GM18520 (cell line): ENCODE measurements at regions not wholly inside any gene's neighbourhood (a gene's known extent, or its start where the extent isn't known, plus 50 kb on each side); places are given as distances from the start of the nearest gene placed in this dataset.

Experiments used
- ATAC-seq: cut with Tn5 transposase; IDR thresholded peaks from one replicate; pipeline ENCODE4 v1.9.1; 2021; ENCODE audit not compliant: unreplicated experiment

DNA sequence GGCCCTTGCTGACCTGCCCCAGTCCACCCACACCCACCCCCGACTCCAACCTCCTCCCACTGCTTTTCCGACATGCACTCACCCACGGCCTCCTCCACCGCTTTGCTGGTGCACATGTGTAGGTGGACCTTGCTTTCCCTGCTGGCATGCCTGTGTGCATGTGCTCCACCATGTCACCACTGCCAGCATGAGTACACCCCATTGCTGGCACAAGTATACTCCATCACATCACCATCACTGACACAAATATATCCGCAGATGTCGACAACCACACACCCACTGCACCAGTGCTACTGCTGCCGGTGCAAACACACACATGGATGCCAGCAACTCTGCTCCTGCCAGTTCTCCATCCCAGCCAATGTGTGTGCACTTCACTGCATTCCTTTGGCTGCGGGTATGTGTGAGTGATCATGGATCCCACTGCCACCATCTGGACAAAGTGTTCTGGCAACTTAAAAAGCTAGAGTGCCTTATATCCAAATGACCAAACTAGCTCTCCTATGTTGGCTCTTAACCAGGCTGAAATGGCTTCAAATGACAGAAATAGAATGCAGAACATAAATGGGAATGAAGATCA lies 1072.3 kb downstream of the RAPGEF2 start:
- no peak for ATAC-seq

GRCh38 chr4:160180211-160180610 lies 1077.3 kb downstream of the RAPGEF2 start:
- ATAC-seq, result no peak

DNA sequence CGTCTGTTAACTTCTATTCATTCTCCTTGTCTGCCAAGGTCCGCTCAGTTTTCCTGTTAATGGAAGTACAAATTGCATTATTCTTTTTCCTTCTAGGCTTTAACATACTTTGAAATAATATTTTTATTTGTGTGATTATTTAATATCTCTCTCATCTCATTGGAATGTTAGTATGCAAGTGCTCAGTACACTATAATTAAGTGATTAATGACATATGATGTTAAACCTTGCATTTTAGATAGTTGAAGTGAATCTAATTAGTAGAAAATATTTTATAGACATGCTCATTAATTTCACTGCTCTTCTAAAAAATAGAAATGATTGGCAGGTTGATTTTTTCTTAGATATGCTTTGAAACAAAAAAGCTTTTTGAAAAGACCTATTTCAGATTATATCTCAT lies 1079.8 kb downstream of the RAPGEF2 start:
- ATAC-seq, result no peak

DNA sequence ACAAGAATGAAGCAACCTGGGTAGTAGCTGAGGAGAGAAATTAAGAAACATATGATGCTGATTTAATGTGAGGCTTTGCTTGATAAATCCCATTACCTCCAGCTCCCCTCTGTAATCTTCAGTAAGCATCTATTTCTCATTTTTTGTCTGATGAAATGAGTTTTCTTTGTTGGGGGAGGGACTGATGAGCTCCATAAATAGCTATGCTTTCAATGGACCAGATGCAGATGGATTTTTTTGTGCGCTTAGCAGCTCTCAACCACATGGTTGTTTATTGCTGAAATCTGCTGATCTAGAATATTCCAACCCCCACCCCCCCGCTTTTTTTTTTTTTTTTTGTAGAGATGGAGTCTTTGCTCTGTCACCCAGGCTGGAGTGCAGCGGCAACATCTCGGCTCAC lies 1082.0 kb downstream of the RAPGEF2 start:
- ATAC-seq, result no peak

DNA sequence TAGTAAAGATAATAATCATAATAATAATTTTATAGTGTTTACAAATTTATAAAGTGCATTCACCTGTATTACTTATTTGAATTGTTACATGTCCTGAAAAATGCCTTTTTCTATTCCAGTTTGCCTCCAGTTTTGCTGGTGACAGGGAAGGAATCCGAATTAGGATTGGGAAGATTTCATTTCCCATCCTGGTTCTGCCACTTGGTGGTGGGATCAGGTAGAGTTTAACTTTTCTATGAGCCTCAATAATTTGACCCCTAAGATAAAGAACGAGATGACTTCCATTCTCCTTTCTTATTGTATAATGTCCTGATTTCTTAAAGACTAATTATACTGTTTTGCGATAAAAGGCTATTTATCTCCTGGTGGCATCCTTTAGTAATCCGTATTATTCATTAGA lies 1090.9 kb downstream of the RAPGEF2 start:
- no peak for ATAC-seq

DNA sequence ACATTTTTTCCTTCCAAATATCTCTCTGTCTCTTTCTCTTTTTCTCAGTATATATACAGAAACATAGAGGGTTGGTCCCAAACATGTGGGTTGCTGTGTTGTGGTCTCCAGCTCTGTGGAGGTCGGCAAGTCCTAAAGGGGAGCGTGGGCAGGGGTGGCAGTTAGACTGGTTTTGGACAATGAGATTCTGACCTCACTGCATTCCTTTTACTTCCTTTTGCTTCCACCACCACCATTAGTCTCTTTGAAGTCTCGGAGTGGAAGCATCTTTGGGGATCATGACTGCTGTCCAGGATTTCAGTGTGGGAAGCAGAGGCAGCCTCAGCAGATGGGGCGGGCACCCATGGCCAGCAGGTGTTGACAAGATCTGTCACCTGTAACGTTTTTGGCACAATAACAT lies 1091.8 kb downstream of the RAPGEF2 start:
- no peak for ATAC-seq

DNA sequence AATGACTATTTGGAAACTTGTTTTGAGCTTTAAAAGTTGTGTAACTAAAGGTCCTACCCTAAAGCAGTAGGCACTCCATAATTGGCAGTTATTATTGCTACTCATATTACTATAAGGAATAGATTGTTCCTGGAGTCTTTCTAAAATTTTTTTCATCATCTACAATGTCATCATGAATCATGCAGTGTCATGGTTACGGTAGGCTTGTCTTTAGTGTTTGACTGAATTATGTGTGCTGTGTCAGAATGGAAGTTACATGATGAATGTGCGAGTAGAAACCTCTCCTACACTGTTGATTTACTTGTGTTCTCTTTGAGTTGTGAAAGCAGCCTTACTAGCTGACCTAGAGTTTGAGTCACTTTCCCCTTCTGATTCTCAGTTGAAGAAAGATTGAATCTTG lies 1099.9 kb downstream of the RAPGEF2 start:
- ATAC-seq, result peak; percentile 83

DNA sequence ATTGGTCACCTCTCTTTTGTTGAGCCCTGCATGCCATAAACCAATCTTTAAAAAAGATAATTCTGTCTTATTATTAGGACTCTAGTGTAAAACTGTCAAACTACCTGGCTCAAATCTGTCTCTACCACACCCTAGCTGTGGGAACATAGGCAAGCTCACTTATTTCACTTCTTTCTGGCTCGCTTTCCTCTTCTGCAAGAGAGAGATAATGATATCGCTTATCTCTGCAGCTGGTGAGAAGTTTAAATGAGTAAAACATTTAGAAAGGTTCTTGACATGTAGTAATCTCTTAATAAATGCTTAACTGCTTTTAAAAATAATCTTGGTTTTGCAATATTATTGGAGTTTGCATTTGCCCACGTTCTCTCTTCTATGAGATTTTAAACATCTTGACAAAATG lies 1109.2 kb downstream of the RAPGEF2 start:
- no peak for ATAC-seq

DNA sequence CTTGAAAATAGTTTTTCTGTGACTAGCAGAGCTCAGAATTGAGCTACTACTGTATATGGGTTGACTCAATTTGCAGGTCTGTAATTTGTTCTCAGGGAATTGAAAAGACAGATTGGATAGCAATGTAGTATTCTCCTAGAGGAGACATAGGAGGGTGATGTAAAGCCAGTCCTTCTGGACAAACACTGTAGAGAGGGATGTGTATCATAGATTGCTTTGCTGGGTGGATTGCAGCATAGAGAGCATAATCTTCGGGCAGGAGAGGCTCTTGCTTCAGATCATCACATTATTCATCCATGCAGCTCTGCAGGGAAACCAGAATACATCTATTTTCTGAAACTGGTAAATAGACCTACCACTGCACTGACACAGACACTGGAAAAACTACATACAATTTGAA lies 1110.5 kb downstream of the RAPGEF2 start:
- ATAC-seq, result no peak

- no peak for ATAC-seq
Measured at GRCh38 chr4:160217352-160217751, 1114.5 kb downstream of the RAPGEF2 start.

DNA sequence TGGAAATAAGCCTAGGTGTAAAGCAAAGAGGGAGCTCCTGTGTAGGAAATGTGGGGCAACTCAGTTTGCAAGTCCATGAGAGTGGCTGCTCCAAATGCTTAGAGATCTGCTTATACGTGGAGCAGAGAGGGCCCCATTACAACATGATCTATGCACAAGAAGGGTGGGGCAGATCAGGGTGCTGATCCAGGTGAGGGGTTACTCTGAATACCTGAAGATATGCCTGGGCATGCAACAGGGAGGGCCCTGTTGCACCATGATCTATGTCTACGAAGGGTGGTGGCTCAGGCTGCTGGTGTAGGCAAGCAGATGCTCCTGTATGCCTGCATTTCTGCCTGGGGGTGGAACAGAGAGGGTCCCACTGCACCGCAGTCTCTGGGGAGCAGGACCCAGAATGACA lies 1121.2 kb downstream of the RAPGEF2 start:
- no peak for ATAC-seq

- ATAC-seq, result no peak
Measured at GRCh38 chr4:160233141-160233540, 1130.3 kb downstream of the RAPGEF2 start.

- no peak for ATAC-seq
Measured at GRCh38 chr4:160235285-160235684, 1132.4 kb downstream of the RAPGEF2 start.

- ATAC-seq, result no peak
Measured at GRCh38 chr4:160235771-160236170, 1132.9 kb downstream of the RAPGEF2 start.

DNA sequence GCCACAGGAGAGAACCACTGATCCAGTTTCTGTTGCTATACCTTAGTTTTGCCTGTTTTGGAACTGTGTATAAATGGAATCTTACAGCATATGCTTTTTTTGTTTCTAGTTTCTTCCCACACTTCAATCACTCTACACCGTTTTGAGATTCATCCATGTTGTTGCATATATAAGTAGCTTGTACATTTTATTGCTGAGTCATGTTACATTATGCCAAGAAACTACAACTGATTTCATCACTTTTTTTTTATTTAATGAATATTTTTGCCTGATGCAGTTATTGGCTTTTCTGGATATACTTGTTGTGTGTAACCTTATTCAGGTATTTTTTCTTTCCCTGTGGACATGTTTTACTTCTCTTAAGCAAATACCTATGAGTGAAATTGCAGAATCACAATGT lies 1135.9 kb downstream of the RAPGEF2 start:
- no peak for ATAC-seq

GRCh38 chr4:160247091-160247656 lies 1144.3 kb downstream of the RAPGEF2 start:
- no peak for ATAC-seq

DNA sequence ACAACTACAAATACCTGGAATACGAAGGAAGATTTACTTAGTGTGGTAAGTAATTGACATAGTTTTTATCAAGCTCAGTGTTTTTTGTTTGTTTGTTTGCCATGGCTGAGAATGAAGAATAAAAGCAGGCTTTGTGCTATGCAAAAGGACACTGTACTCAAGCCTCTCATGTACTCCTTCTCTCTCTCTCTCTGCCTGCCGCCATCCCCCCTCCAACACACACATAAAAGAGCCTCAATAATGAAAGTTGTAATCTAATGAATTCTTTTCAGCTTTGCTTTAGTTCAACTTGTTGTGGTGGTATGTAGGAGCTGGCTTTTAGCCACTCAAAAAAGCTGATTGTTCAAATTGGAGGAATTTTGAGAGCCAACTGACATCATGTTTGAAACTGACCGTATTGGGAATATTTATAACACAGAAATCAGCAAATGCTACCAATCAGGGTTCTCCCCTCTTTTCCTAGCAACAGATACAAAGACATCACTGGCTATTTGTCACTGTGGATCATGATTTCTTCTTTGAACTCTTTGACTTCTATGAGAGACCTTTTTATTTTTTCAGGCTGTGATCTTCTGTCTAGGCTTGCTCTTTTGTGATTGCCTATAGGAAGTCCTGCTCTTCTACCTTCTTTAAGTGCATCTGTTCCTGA lies 1148.8 kb downstream of the RAPGEF2 start:
- no peak for ATAC-seq

DNA sequence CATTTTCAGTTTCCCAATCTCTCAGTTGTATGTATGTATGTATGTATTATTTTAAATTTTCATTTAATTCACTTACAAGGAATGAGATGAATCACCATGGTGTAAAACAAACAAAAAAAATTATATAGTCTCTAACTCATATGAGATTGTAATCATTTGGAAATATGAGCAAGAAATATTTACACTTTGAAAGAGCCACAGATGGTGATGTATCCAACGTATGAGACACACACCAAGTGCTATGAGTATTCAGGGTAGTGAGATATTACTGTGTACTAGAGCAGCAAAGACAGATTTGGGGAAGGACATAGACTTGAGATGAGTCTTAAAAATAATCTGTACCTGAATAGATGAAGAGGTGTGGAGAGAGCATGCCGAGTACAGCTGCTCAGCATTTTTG lies 1154.4 kb downstream of the RAPGEF2 start:
- no peak for ATAC-seq

GRCh38 chr4:160265014-160265413 lies 1162.1 kb downstream of the RAPGEF2 start:
- no peak for ATAC-seq

DNA sequence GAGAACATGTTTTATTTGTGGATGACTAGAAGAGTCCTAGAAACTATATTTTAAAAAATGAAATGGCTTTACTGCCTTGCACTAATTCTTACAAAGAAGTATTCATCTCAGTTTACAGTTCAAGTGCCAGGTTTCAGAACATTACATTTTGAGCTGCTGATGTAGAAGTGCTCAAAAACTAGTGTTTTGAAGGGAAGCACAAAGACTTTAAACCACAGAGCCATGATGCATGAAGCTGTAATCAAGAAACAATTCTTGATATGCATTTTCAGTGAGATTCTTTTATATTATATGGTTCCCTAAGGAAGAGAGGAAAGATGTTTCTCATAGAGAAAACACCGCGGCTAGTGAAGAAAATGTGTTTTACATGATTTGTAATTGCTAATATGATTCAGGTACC lies 1163.0 kb downstream of the RAPGEF2 start:
- no peak for ATAC-seq

- no peak for ATAC-seq
Measured at GRCh38 chr4:160276785-160277325, 1174.0 kb downstream of the RAPGEF2 start.

DNA sequence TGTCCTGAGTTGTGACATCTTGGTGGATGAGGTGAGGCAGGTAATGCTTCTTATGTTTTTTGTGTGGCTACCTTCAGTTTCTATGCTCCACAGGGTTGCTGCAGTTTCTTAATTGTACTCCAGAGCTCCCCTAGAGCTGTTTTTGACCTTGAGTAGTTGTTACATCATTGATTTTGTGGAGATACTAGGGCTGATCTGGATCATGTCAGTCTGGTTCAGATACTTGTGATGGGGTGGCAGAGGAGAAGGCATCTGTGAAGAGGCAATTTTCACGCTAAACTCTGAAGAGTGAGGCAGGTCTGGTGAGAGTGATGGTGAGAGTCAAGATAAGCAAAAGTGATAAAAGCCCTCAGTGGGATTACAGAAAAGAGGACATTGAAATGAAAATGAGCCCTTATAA lies 1180.2 kb downstream of the RAPGEF2 start:
- no peak for ATAC-seq

GRCh38 chr4:160284516-160284915 lies 1181.6 kb downstream of the RAPGEF2 start:
- no peak for ATAC-seq
